Astrocyte (in vitro differentiated cells and primary cell): ENCODE measurements at regions not wholly inside any gene's neighbourhood (a gene's known extent, or its start where the extent isn't known, plus 50 kb on each side); places are given as distances from the start of the nearest gene placed in this dataset.

Experiments used
- DNase-seq: peaks from one replicate; pipeline ENCODE4 v3.0.0-alpha.2; 2010; ENCODE audit warnings: low read depth
- FAIRE-seq: peaks from 2 replicates; lab custom pipeline; 2011; peaks lifted over from hg19 to GRCh38; lab: Jason Lieb, UNC
- H2AFZ ChIP-seq: 2 replicates; pipeline ENCODE4 v1.6.0; 2012; ENCODE audit warnings: low read depth, low read length, inconsistent platforms
- H3K27ac ChIP-seq: 2 replicates; pipeline ENCODE4 v1.5.1; 2011; ENCODE audit warnings: low read depth, low read length, inconsistent platforms
- H3K27me3 ChIP-seq: 2 replicates; pipeline ENCODE4 v1.6.0; 2011; ENCODE audit warnings: low read length, inconsistent platforms; ENCODE audit not compliant: insufficient read depth
- H3K36me3 ChIP-seq: 2 replicates; pipeline ENCODE4 v1.5.1; 2011; ENCODE audit warnings: low read length, inconsistent platforms; ENCODE audit not compliant: insufficient read depth
- H3K4me1 ChIP-seq: 2 replicates; pipeline ENCODE4 v1.5.1; 2011; ENCODE audit warnings: low read length, inconsistent platforms; ENCODE audit not compliant: insufficient read depth
- H3K4me2 ChIP-seq: 2 replicates; pipeline ENCODE4 v1.6.0; 2012; ENCODE audit warnings: low read length, inconsistent platforms
- H3K4me3 ChIP-seq: 2 replicates; pipeline ENCODE4 v1.5.1; 2011; ENCODE audit warnings: low read depth, mild to moderate bottlenecking, low read length, inconsistent platforms; ENCODE audit not compliant: insufficient read depth
- H3K79me2 ChIP-seq: 2 replicates; pipeline ENCODE4 v1.6.0; 2012; ENCODE audit warnings: mild to moderate bottlenecking, low read length, inconsistent platforms; ENCODE audit not compliant: insufficient read depth
- H3K9ac ChIP-seq: 2 replicates; pipeline ENCODE4 v1.6.0; 2012; ENCODE audit warnings: mild to moderate bottlenecking, low read length, inconsistent platforms
- H3K9me3 ChIP-seq: 2 replicates; pipeline ENCODE4 v1.5.1; 2012; ENCODE audit warnings: low read depth, mild to moderate bottlenecking, low read length, inconsistent platforms; ENCODE audit not compliant: insufficient read depth
- H4K20me1 ChIP-seq: 2 replicates; pipeline ENCODE4 v1.6.0; 2012; ENCODE audit warnings: low read length, inconsistent platforms; ENCODE audit not compliant: insufficient read depth
- H3K27ac Mint-ChIP-seq: one replicate; pipeline ENCODE4 v1.8.0; 2021; ENCODE audit warnings: mild to moderate bottlenecking, mixed read lengths; ENCODE audit not compliant: unreplicated experiment
- H3K27me3 Mint-ChIP-seq: one replicate; pipeline ENCODE4 v1.8.0; 2021; ENCODE audit warnings: low read depth, mixed read lengths; ENCODE audit not compliant: unreplicated experiment
- H3K36me3 Mint-ChIP-seq: one replicate; pipeline ENCODE4 v1.8.0; 2021; ENCODE audit warnings: low read depth, mixed read lengths; ENCODE audit not compliant: unreplicated experiment
- H3K4me1 Mint-ChIP-seq: one replicate; pipeline ENCODE4 v1.8.0; 2021; ENCODE audit warnings: low read depth, mixed read lengths; ENCODE audit not compliant: unreplicated experiment
- H3K4me3 Mint-ChIP-seq: one replicate; pipeline ENCODE4 v1.8.0; 2021; ENCODE audit warnings: mild to moderate bottlenecking, moderate library complexity, mixed read lengths; ENCODE audit not compliant: unreplicated experiment
- H3K9me3 Mint-ChIP-seq: one replicate; pipeline ENCODE4 v1.8.0; 2021; ENCODE audit warnings: mild to moderate bottlenecking, mixed read lengths; ENCODE audit not compliant: unreplicated experiment
- EZH2 ChIP-seq: IDR thresholded peaks from 2 replicates; pipeline ENCODE4 v1.6.1; 2012; ENCODE audit warnings: mild to moderate bottlenecking, low read length, inconsistent platforms; ENCODE audit not compliant: insufficient read depth
- TF ChIP-seq, protein P1 (sequence below): IDR thresholded peaks from 2 replicates; pipeline ENCODE4 v1.5.1; 2011; ENCODE audit warnings: low read depth, mild to moderate bottlenecking, inconsistent platforms, low read length, moderate library complexity; ENCODE audit not compliant: insufficient read depth

- H3K79me2 ChIP-seq, result no peaks in the 10 kb centered on the region
- H3K4me1 ChIP-seq, result no peaks in the 10 kb centered on the region
- H3K4me3 ChIP-seq, result no peak overlapping the region
- DNase-seq (no peak), FAIRE-seq (no peak)
- H3K9me3 Mint-ChIP-seq, result no peaks in the 10 kb centered on the region
- no peaks in the 10 kb centered on the region for H3K27me3 ChIP-seq
- no peak overlapping the region for H3K4me3 Mint-ChIP-seq
- no peak for TF ChIP-seq EZH2
- TF ChIP-seq, protein P1, sequence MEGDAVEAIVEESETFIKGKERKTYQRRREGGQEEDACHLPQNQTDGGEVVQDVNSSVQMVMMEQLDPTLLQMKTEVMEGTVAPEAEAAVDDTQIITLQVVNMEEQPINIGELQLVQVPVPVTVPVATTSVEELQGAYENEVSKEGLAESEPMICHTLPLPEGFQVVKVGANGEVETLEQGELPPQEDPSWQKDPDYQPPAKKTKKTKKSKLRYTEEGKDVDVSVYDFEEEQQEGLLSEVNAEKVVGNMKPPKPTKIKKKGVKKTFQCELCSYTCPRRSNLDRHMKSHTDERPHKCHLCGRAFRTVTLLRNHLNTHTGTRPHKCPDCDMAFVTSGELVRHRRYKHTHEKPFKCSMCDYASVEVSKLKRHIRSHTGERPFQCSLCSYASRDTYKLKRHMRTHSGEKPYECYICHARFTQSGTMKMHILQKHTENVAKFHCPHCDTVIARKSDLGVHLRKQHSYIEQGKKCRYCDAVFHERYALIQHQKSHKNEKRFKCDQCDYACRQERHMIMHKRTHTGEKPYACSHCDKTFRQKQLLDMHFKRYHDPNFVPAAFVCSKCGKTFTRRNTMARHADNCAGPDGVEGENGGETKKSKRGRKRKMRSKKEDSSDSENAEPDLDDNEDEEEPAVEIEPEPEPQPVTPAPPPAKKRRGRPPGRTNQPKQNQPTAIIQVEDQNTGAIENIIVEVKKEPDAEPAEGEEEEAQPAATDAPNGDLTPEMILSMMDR, result no peak
- H3K4me1 Mint-ChIP-seq, result no peaks in the 10 kb centered on the region
- H3K27ac Mint-ChIP-seq, result no peak overlapping the region
- no peak overlapping the region for H2AFZ ChIP-seq
- H3K4me2 ChIP-seq, result no peak overlapping the region
- no peaks in the 10 kb centered on the region for H3K36me3 Mint-ChIP-seq
- H3K9me3 ChIP-seq, result no peaks in the 10 kb centered on the region
- no peaks in the 10 kb centered on the region for H3K27me3 Mint-ChIP-seq
- no peaks in the 10 kb centered on the region for H4K20me1 ChIP-seq
- no peaks in the 10 kb centered on the region for H3K36me3 ChIP-seq
- H3K27ac ChIP-seq, result no peak overlapping the region
- H3K9ac ChIP-seq, result no peak overlapping the region
These were observed 1180.6 kb downstream of the NLGN4Y start for GRCh38 chrY:15704906-15705305.

- Mint-ChIP-seq H3K4me3 (no peak overlapping the region), H3K27me3 (no peaks in the 10 kb centered on the region), H3K27ac (peak overlapping the region; percentile 95), H3K36me3 (no peaks in the 10 kb centered on the region), H3K4me1 (peaks cover 5% of the 10 kb centered on the region), H3K9me3 (peaks cover 8% of the 10 kb centered on the region)
- Histone ChIP-seq H3K36me3 (no peaks in the 10 kb centered on the region), H3K27ac (no peak overlapping the region), H3K4me2 (no peak overlapping the region), H3K9me3 (no peaks in the 10 kb centered on the region), H3K9ac (no peak overlapping the region), H3K79me2 (no peaks in the 10 kb centered on the region), H2AFZ (no peak overlapping the region), H3K27me3 (no peaks in the 10 kb centered on the region), H3K4me3 (no peak overlapping the region), H4K20me1 (no peaks in the 10 kb centered on the region), H3K4me1 (no peaks in the 10 kb centered on the region)
- no peak for TF ChIP-seq EZH2
- TF ChIP-seq, protein P1, result no peak
- no peak for FAIRE-seq
- no peak for DNase-seq
These were observed 1225.5 kb downstream of the NLGN4Y start for GRCh38 chrY:15749533-15750433.

DNA sequence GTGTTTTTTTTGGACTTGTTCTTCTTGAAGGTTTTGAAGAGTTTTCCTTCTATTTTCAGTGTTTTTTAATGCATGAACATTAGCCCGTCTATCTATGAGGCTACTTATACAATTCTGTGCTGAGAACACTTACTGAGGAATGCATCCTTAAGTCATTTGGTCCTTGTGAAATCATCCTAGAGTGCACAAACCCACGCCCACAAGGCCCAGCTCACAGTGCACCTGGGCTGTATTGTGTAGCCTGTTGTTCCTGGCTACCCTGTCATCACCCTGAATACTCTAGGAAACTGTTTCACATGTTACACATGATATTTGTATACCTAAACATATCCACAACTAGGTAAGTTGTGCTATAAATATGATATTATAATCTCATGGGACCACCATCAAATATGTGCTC, 1226.7 kb downstream of the NLGN4Y start:
- no peak overlapping the region for H3K4me2 ChIP-seq
- FAIRE-seq, result no peak
- no peak overlapping the region for H3K4me3 Mint-ChIP-seq

More for the DNA sequence above, 1226.7 kb downstream of the NLGN4Y start:
- no peak for TF ChIP-seq EZH2
- TF ChIP-seq, protein P1, result no peak
- no peaks in the 10 kb centered on the region for H3K4me1 ChIP-seq
- H3K9me3 ChIP-seq, result no peaks in the 10 kb centered on the region
- H3K27ac ChIP-seq, result no peak overlapping the region
- peaks cover 8% of the 10 kb centered on the region for H3K9me3 Mint-ChIP-seq
- H3K36me3 Mint-ChIP-seq, result no peaks in the 10 kb centered on the region
- H3K27me3 Mint-ChIP-seq, result no peaks in the 10 kb centered on the region
- no peak overlapping the region for H3K4me3 ChIP-seq
- DNase-seq, result no peak
- H3K79me2 ChIP-seq, result no peaks in the 10 kb centered on the region
- H2AFZ ChIP-seq, result no peak overlapping the region
- no peak overlapping the region for H3K9ac ChIP-seq
- H3K36me3 ChIP-seq, result no peaks in the 10 kb centered on the region
- peak overlapping the region; percentile 95 for H3K27ac Mint-ChIP-seq
- H3K27me3 ChIP-seq, result no peaks in the 10 kb centered on the region
- H4K20me1 ChIP-seq, result no peaks in the 10 kb centered on the region
- H3K4me1 Mint-ChIP-seq, result peaks cover 5% of the 10 kb centered on the region
